Heart right ventricle (tissue), 16 donors: ENCODE measurements at regions not wholly inside any gene's neighbourhood (a gene's known extent, or its start where the extent isn't known, plus 50 kb on each side); places are given as distances from the start of the nearest gene placed in this dataset.
"Not testable (repeated sequence)": the region's sequence is repeated elsewhere in the genome, so short reads cannot be mapped to it uniquely, and the experiment has no call there.

Experiments used
- ATAC-seq, 8 donors: fragments of 200-7000 bp; cut with Tn5 transposase; one replicate each; pipeline ENCODE4 v1.9.1; 2020; ENCODE audit warnings: mild to moderate bottlenecking in 8 of 8, moderate library complexity in 8 of 8, moderate number of reproducible peaks in 1 of 8
- DNase-seq, 2 donors: peaks; one replicate each; pipeline ENCODE4 v3.0.0-alpha.2; 2020
- H3K27ac ChIP-seq, 10 donors: fragments of 200-600 bp; sonication (generic) in 2 of 10; one replicate each; pipeline versions ENCODE4 v1.5.0 to v1.8.0; 2020 to 2022; ENCODE audit warnings: mild to moderate bottlenecking in 3 of 10
- H3K27me3 ChIP-seq, 7 donors: fragments of 200-600 bp; one replicate each; pipeline ENCODE4 v1.8.0; 2021 to 2022; ENCODE audit warnings: mild to moderate bottlenecking in 2 of 7
- H3K36me3 ChIP-seq, 9 donors: fragments of 200-600 bp; sonication (generic) in 1 of 9; one replicate each; pipeline versions ENCODE4 v1.5.0 to v1.8.0; 2020 to 2022; ENCODE audit warnings: mild to moderate bottlenecking in 2 of 9
- H3K4me1 ChIP-seq, 9 donors: fragments of 200-600 bp; sonication (generic) in 1 of 9; one replicate each; pipeline versions ENCODE4 v1.5.0 to v1.8.0; 2020 to 2022; ENCODE audit warnings: mild to moderate bottlenecking in 4 of 9
- H3K4me3 ChIP-seq, 10 donors: fragments of 200-600 bp; sonication (generic) in 2 of 10; one replicate each; pipeline versions ENCODE4 v1.5.0 to v1.8.0; 2020 to 2022; ENCODE audit warnings: mild to moderate bottlenecking in 7 of 10, moderate library complexity in 2 of 10
- H3K9me3 ChIP-seq, 11 donors: fragments of 200-600 bp in 10 of 11; sonication (generic) in 2 of 11; one replicate each; pipeline versions ENCODE4 v1.5.0 to v1.8.0; 2013 to 2022; ENCODE audit warnings: mild to moderate bottlenecking in 2 of 11, control low read depth in 1 of 11, moderate library complexity in 1 of 11
- CTCF ChIP-seq, 9 donors: fragments of 200-600 bp; sonication (generic) in 2 of 9; IDR thresholded peaks; one replicate each; pipeline versions ENCODE4 v1.5.0 to v1.8.0; 2021 to 2022; ENCODE audit warnings: antibody characterized with exemption in 9 of 9, mild to moderate bottlenecking in 5 of 9, moderate library complexity in 1 of 9
- WGBS, 2 donors: extraction: QIAGEN DNeasy Blood & Tissue Kit; methylation state at CpG; one replicate each; pipeline ENCODE4 v1.1.7; 2013; ENCODE audit warnings: inconsistent platforms in 1 of 2; 5-methylcytosine and 5-hydroxymethylcytosine counted together
- intact Hi-C, 10 donors: fragments of 100-400 bp; cut with DNase I; formaldehyde crosslinking; loops; one replicate each; pipeline versions ENCODE4 v1.11.1 to v1.14.2; 2022
- donor health status: Arrhythmogenic right ventricular cardiomyopathy.
- donor health status: ischemic (EF 13 %, LVEDD 7.1; RV severe dilation, severe dysfunction).
- donor health status: healthy with polysubstance abuse.
- donor health status: DM: no; HTN: yes; CAD: no.
- donor health status: DM: no; HTN: no; CAD: no.
- donor health status: ischemic (EF 25% LVEDD 6.9; RV normal size, moderate dysfunction).
- donor health status: ischemic (EF 25% LVEDD 5.7; RV mildly dilated, moderate dysfunction).
- donor health status: healthy.
- donor health status: DM: yes; HTN: yes; CAD: no.
- donor health status: Ischemic cardiomyopathy.
- donor health status: ischemic (EF 35%, LVEDD 5.7; RV mildly dilated, moderate dysfunction).
- donor health status: nonischemic (EF 11% LVEDD 7.7; RV severe dilation, severe dysfunction).
- donor health status: DM: yes; HTN: yes; CAD: no.
- donor health status: PGD.
- donor health status: ischemic (EF 29% LVEDD 5.4; RV normal size, mild dysfunction).
- donor health status: nonischemic (EF 23%, LVEDD 6.1; RV moderate dilation, normal function).

- 49 to 67% methylated on average over 2 of the region's 2 CpGs for WGBS, 2 donors
- Histone ChIP-seq H3K27ac (no peak overlapping the region), H3K36me3 (no peaks in the 10 kb centered on the region), H3K4me1 (no peaks in the 10 kb centered on the region), H3K4me3 (no peak overlapping the region), H3K27me3 (no peaks in the 10 kb centered on the region), H3K9me3 (peaks cover 0 to 15% (median 0%) of the 10 kb centered on the region in 11 donors)
- TF ChIP-seq CTCF (IDR thresholded peaks at IDR 0.05): no peak
- intact Hi-C loops: no loop called here
- ATAC-seq (no peak), DNase-seq (no peak)
Measured at GRCh38 chr5:108505608-108506007, 123.7 kb upstream of the FBXL17 start.

- H3K9me3 ChIP-seq: peaks cover 0 to 21% (median 0%) of the 10 kb centered on the region in 11 donors
- no peak for DNase-seq
- H3K36me3 ChIP-seq: no peaks in the 10 kb centered on the region
- H3K4me3 ChIP-seq: no peak overlapping the region
- no peak for ATAC-seq
- no peak overlapping the region for H3K27ac ChIP-seq
- 88 to 96% methylated on average over 1 of the region's 1 CpG for WGBS, 2 donors
- no peak for TF ChIP-seq CTCF (IDR thresholded peaks at IDR 0.05)
- intact Hi-C loops: no loop called here
- H3K27me3 ChIP-seq: no peaks in the 10 kb centered on the region
- H3K4me1 ChIP-seq: no peaks in the 10 kb centered on the region
Measured at GRCh38 chr5:108504974-108505373, 123.1 kb upstream of the FBXL17 start.

GRCh38 chr5:108503986-108504385, 122.1 kb upstream of the FBXL17 start:
- no peak overlapping the region for H3K4me3 ChIP-seq
- intact Hi-C loops: no loop called here
- no peaks in the 10 kb centered on the region for H3K36me3 ChIP-seq
- H3K27me3 ChIP-seq: no peaks in the 10 kb centered on the region
- 47 to 66% methylated on average over 2 of the region's 2 CpGs for WGBS, 2 donors
- ATAC-seq (no peak), DNase-seq (no peak)
- no peaks in the 10 kb centered on the region for H3K4me1 ChIP-seq
- peaks cover 0 to 30% (median 0%) of the 10 kb centered on the region in 11 donors for H3K9me3 ChIP-seq
- no peak for TF ChIP-seq CTCF (IDR thresholded peaks at IDR 0.05)
- no peak overlapping the region for H3K27ac ChIP-seq

- DNase-seq, H3K4me1 ChIP-seq, H3K36me3 ChIP-seq, intact Hi-C loops, H3K27me3 ChIP-seq, ATAC-seq, H3K4me3 ChIP-seq, H3K27ac ChIP-seq: not testable (repeated sequence)
- WGBS, 2 donors: 83 to 89% methylated on average over 3 of the region's 3 CpGs
- H3K9me3 ChIP-seq: peaks cover 0 to 21% (median 0%) of the 10 kb centered on the region in 11 donors
Measured at GRCh38 chr5:108495615-108496014, 113.7 kb upstream of the FBXL17 start.

- H3K4me3 ChIP-seq: no peak overlapping the region
- DNase-seq (no peak), ATAC-seq (no peak)
Measured at GRCh38 chr5:108487951-108488350, 106.1 kb upstream of the FBXL17 start.

More at GRCh38 chr5:108487951-108488350, 106.1 kb upstream of the FBXL17 start:
- H3K9me3 ChIP-seq: peaks cover 0 to 17% (median 4%) of the 10 kb centered on the region in 11 donors
- intact Hi-C loops: no loop called here
- no peak overlapping the region for H3K27ac ChIP-seq
- peaks cover 0 to 3% (median 0%) of the 10 kb centered on the region in 9 donors for H3K4me1 ChIP-seq
- 52 to 62% methylated on average over 3 of the region's 3 CpGs for WGBS, 2 donors
- TF ChIP-seq CTCF (IDR thresholded peaks at IDR 0.05): no peak
- no peaks in the 10 kb centered on the region for H3K27me3 ChIP-seq
- no peaks in the 10 kb centered on the region for H3K36me3 ChIP-seq
